ENCODE measurements at regions not wholly inside any gene's neighbourhood (a gene's known extent, or its start where the extent isn't known, plus 50 kb on each side); places are given as distances from the start of the nearest gene placed in this dataset.

DNA sequence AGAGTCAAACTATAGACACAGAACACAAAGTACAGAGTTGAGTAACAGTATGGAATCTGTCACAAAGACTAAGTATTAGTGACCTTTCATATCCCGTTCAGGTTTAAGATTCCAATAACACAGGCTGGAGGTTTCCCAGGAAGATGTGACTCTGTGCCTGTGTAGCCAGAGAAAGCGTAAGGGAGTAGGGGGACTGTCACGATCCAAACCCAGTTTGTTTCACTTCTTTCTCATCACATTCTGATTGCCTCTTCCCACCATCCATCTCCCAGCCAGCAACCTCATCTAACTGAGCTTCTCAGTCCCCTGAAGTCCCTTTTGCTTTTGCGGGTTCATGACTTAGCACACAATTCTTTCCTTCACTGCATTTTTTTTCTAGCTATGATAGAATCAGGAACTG is 76.4 kb upstream of the NPVF start:
- WGBS (ENCODE audit: insufficient coverage) = 94% methylated on average over 3 of the region's 4 CpGs
- no peaks in the 10 kb centered on the region for H3K9me3 ChIP-seq

DNA sequence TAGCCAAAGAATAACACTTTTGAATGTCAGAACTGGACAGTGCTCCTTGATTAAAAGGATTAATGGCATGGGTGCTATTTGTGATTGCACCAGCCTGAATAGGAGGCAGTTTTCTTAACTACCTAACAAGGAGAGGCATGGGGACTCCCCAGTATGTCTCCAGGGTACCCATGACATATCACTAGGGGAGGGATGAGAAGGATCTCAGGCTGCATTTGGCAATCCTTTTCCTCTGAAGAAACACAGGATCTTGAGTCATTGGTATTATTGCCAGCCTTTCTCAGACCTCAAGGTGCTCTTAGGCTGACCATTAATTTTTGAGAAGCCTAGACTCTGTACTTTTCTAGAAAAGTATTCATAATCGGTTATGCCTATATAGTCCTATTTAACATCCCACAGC is 77.5 kb upstream of the NPVF start:
- H3K27me3 ChIP-seq (replicated peaks in 1 of 2; ENCODE audit: control insufficient read depth in 2 of 2, extremely low read depth in 1 of 2, insufficient read depth in 2 of 2, low read length in 1 of 2) = no peaks in the 10 kb centered on the region
- no peaks in the 10 kb centered on the region for H3K9me3 ChIP-seq
- Mint-ChIP-seq H3K36me3 (no peaks in the 10 kb centered on the region), H3K4me3 (no peak overlapping the region), H3K27ac (no peak overlapping the region), H3K4me1 (no peaks in the 10 kb centered on the region), H3K9me3 (no peaks in the 10 kb centered on the region), H3K27me3 (peaks cover 9 to 22% of the 10 kb centered on the region in 2 donors)
- CTCF ChIA-PET = no interaction called here
- no peaks in the 10 kb centered on the region for H3K4me1 ChIP-seq (ENCODE audit: control insufficient read depth in 1 of 2, extremely low read depth in 1 of 2, insufficient read depth in 2 of 2, low read length in 2 of 2)
- ATAC-seq (replicated peaks in 1 of 4) (no peak), DNase-seq (no peak)
- H3K27ac ChIP-seq (ENCODE audit: low read length) = no peak overlapping the region
- WGBS (ENCODE audit: insufficient coverage) = no CpG with 5 or more reads among the region's 1 CpG
- POLR2A ChIA-PET = no interaction called here
- H3K36me3 ChIP-seq (ENCODE audit: control insufficient read depth in 2 of 2, extremely low read depth in 1 of 2, insufficient read depth in 1 of 2, low read length in 1 of 2) = no peaks in the 10 kb centered on the region
- no peak overlapping the region for H3K4me3 ChIP-seq (ENCODE audit: control insufficient read depth in 1 of 2, extremely low read depth in 1 of 2, low read length in 1 of 2)

More for the DNA sequence above, 76.4 kb upstream of the NPVF start:
- no peaks in the 10 kb centered on the region for H3K36me3 Mint-ChIP-seq
- H3K4me1 ChIP-seq (ENCODE audit: control insufficient read depth in 1 of 2, extremely low read depth in 1 of 2, insufficient read depth in 2 of 2, low read length in 2 of 2) = no peaks in the 10 kb centered on the region
- no peak overlapping the region for H3K27ac Mint-ChIP-seq
- no peak for DNase-seq
- H3K4me3 Mint-ChIP-seq = no peak overlapping the region
- no peak for ATAC-seq (replicated peaks in 1 of 4)
- no peak overlapping the region for H3K27ac ChIP-seq (ENCODE audit: low read length)
- H3K4me3 ChIP-seq (ENCODE audit: control insufficient read depth in 1 of 2, extremely low read depth in 1 of 2, low read length in 1 of 2) = no peak overlapping the region
- ChIA-PET POLR2A (no interaction called here), CTCF (interaction anchor here in 1 of 2 donors (0.5 kb wide), 1 partner anchor 8 kb away, joined by 3 read pairs; no protein-coding TSS in a partner anchor)
- H3K27me3 ChIP-seq (replicated peaks in 1 of 2; ENCODE audit: control insufficient read depth in 2 of 2, extremely low read depth in 1 of 2, insufficient read depth in 2 of 2, low read length in 1 of 2) = no peaks in the 10 kb centered on the region
- no peaks in the 10 kb centered on the region for H3K36me3 ChIP-seq (ENCODE audit: control insufficient read depth in 2 of 2, extremely low read depth in 1 of 2, insufficient read depth in 1 of 2, low read length in 1 of 2)
- H3K27me3 Mint-ChIP-seq = peaks cover 9 to 25% of the 10 kb centered on the region in 2 donors
- no peaks in the 10 kb centered on the region for H3K4me1 Mint-ChIP-seq
- no peaks in the 10 kb centered on the region for H3K9me3 Mint-ChIP-seq

GRCh38 chr7:25307624-25308023 is 79.3 kb upstream of the NPVF start:
- Mint-ChIP-seq H3K4me3 (no peak overlapping the region), H3K36me3 (no peaks in the 10 kb centered on the region), H3K4me1 (no peaks in the 10 kb centered on the region), H3K27me3 (peaks cover 9 to 19% of the 10 kb centered on the region in 2 donors), H3K27ac (no peak overlapping the region), H3K9me3 (no peaks in the 10 kb centered on the region)
- Histone ChIP-seq H3K36me3 (ENCODE audit: control insufficient read depth in 2 of 2, extremely low read depth in 1 of 2, insufficient read depth in 1 of 2, low read length in 1 of 2) (no peaks in the 10 kb centered on the region), H3K9me3 (no peaks in the 10 kb centered on the region), H3K4me1 (ENCODE audit: control insufficient read depth in 1 of 2, extremely low read depth in 1 of 2, insufficient read depth in 2 of 2, low read length in 2 of 2) (no peaks in the 10 kb centered on the region), H3K27me3 (replicated peaks in 1 of 2; ENCODE audit: control insufficient read depth in 2 of 2, extremely low read depth in 1 of 2, insufficient read depth in 2 of 2, low read length in 1 of 2) (no peaks in the 10 kb centered on the region), H3K27ac (ENCODE audit: low read length) (no peak overlapping the region), H3K4me3 (ENCODE audit: control insufficient read depth in 1 of 2, extremely low read depth in 1 of 2, low read length in 1 of 2) (no peak overlapping the region)
- no peak for ATAC-seq (replicated peaks in 1 of 4)
- ChIA-PET CTCF (no interaction called here), POLR2A (interaction anchor here in 1 of 2 donors (0.5 kb wide), 1 partner anchor 19 kb away, joined by 4 read pairs; no protein-coding TSS in a partner anchor)
- WGBS (ENCODE audit: insufficient coverage) = no CpG with 5 or more reads among the region's 1 CpG
- DNase-seq = no peak

GRCh38 chr7:25308246-25308645 is 80.0 kb upstream of the NPVF start:
- no peaks in the 10 kb centered on the region for H3K27me3 ChIP-seq (replicated peaks in 1 of 2; ENCODE audit: control insufficient read depth in 2 of 2, extremely low read depth in 1 of 2, insufficient read depth in 2 of 2, low read length in 1 of 2)
- CTCF ChIA-PET = no interaction called here

DNA sequence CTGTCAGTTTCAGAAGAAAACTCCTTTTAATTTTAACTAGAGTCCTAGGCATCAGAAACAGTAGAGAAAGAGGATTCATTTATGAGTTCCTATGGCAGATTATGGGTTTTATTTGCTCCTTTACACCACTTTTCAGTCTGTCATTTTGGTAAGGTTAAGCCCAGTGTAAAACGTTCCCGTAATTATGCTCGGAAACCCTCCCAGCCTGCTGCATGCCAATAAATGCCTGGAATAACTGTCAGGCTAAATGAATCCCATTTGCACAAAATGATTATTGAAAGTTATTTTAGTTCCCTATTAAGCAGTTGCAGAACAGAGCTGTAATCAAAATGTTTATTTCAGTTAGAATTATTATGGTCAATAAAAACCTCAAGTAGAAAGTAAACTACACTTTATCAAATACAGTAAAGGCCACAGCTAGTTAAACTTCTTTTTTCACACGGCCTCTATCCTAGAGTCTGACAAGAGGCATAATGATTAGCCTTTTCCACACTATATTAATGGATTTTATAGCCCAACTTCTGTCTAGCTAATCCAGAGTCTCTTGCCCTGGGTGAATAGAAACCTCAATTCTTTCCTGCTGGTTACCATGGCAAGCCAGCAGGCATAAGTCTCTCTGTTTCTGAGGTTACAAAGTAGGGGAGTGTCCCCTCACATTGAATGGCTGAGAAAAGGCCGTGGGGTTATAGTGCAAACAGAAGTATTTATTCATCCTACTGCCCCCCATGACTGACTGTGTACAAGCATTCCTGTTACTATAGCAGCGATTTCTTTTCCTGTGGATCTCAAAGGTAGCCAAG is 80.8 kb upstream of the NPVF start:
- H3K27ac Mint-ChIP-seq = no peak overlapping the region
- CTCF ChIA-PET = no interaction called here

More at GRCh38 chr7:25308246-25308645, 80.0 kb upstream of the NPVF start:
- Mint-ChIP-seq H3K9me3 (no peaks in the 10 kb centered on the region), H3K4me3 (no peak overlapping the region), H3K27ac (no peak overlapping the region), H3K4me1 (no peaks in the 10 kb centered on the region), H3K36me3 (no peaks in the 10 kb centered on the region), H3K27me3 (peaks cover 9 to 19% of the 10 kb centered on the region in 2 donors)
- H3K9me3 ChIP-seq = no peaks in the 10 kb centered on the region
- H3K36me3 ChIP-seq (ENCODE audit: control insufficient read depth in 2 of 2, extremely low read depth in 1 of 2, insufficient read depth in 1 of 2, low read length in 1 of 2) = no peaks in the 10 kb centered on the region
- POLR2A ChIA-PET = no interaction called here
- ATAC-seq (replicated peaks in 1 of 4) (no peak), DNase-seq (no peak)
- no peak overlapping the region for H3K27ac ChIP-seq (ENCODE audit: low read length)
- WGBS (ENCODE audit: insufficient coverage) = 86% methylated on average over 2 of the region's 4 CpGs
- H3K4me3 ChIP-seq (ENCODE audit: control insufficient read depth in 1 of 2, extremely low read depth in 1 of 2, low read length in 1 of 2) = no peak overlapping the region
- no peaks in the 10 kb centered on the region for H3K4me1 ChIP-seq (ENCODE audit: control insufficient read depth in 1 of 2, extremely low read depth in 1 of 2, insufficient read depth in 2 of 2, low read length in 2 of 2)

DNA sequence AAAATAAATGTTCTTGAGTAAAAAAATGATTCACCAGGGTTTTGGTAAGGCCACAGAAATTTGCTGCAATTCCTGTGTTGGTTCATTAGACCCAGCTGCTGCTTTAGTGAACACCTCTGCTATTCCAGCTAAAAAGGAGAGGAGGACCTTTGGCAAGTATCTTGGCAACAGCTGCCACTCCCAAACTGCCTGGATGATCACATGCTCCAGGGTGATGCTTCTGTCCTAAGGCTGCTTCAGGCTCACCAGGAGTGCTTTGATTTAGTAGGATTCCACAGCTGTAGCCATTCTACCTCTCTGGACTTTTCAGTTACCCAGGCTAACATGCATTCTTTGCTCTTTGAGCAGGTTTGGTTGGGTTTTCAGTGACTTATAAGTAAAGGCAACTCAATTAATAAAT is 82.6 kb upstream of the NPVF start:
- Histone ChIP-seq H3K36me3 (ENCODE audit: control insufficient read depth in 2 of 2, extremely low read depth in 1 of 2, insufficient read depth in 1 of 2, low read length in 1 of 2) (no peaks in the 10 kb centered on the region), H3K4me3 (ENCODE audit: control insufficient read depth in 1 of 2, extremely low read depth in 1 of 2, low read length in 1 of 2) (no peak overlapping the region), H3K27ac (ENCODE audit: low read length) (no peak overlapping the region), H3K9me3 (no peaks in the 10 kb centered on the region), H3K27me3 (replicated peaks in 1 of 2; ENCODE audit: control insufficient read depth in 2 of 2, extremely low read depth in 1 of 2, insufficient read depth in 2 of 2, low read length in 1 of 2) (peaks cover 0 to 2% of the 10 kb centered on the region in 2 experiments), H3K4me1 (ENCODE audit: control insufficient read depth in 1 of 2, extremely low read depth in 1 of 2, insufficient read depth in 2 of 2, low read length in 2 of 2) (no peaks in the 10 kb centered on the region)
- DNase-seq (no peak), ATAC-seq (replicated peaks in 1 of 4) (no peak)
- Mint-ChIP-seq H3K9me3 (no peaks in the 10 kb centered on the region), H3K27me3 (peaks cover 0 to 8% of the 10 kb centered on the region in 2 donors), H3K4me1 (no peaks in the 10 kb centered on the region), H3K36me3 (no peaks in the 10 kb centered on the region), H3K4me3 (no peak overlapping the region), H3K27ac (no peak overlapping the region)
- CTCF ChIA-PET = no interaction called here
- POLR2A ChIA-PET = no interaction called here

More for the DNA sequence above, 80.8 kb upstream of the NPVF start:
- no peak overlapping the region for H3K4me3 Mint-ChIP-seq
- H3K4me1 ChIP-seq (ENCODE audit: control insufficient read depth in 1 of 2, extremely low read depth in 1 of 2, insufficient read depth in 2 of 2, low read length in 2 of 2) = no peaks in the 10 kb centered on the region
- no peaks in the 10 kb centered on the region for H3K36me3 ChIP-seq (ENCODE audit: control insufficient read depth in 2 of 2, extremely low read depth in 1 of 2, insufficient read depth in 1 of 2, low read length in 1 of 2)
- H3K9me3 ChIP-seq = no peaks in the 10 kb centered on the region
- no peak for ATAC-seq (replicated peaks in 1 of 4)
- H3K9me3 Mint-ChIP-seq = no peaks in the 10 kb centered on the region
- POLR2A ChIA-PET = no interaction called here
- DNase-seq = no peak
- H3K27me3 Mint-ChIP-seq = peaks cover 6 to 18% of the 10 kb centered on the region in 2 donors
- H3K4me3 ChIP-seq (ENCODE audit: control insufficient read depth in 1 of 2, extremely low read depth in 1 of 2, low read length in 1 of 2) = no peak overlapping the region
- no peaks in the 10 kb centered on the region for H3K36me3 Mint-ChIP-seq
- no peak overlapping the region for H3K27ac ChIP-seq (ENCODE audit: low read length)
- 100% methylated on average over 1 of the region's 6 CpGs for WGBS (ENCODE audit: insufficient coverage)
- peaks cover 0 to 2% of the 10 kb centered on the region in 2 experiments for H3K27me3 ChIP-seq (replicated peaks in 1 of 2; ENCODE audit: control insufficient read depth in 2 of 2, extremely low read depth in 1 of 2, insufficient read depth in 2 of 2, low read length in 1 of 2)
- H3K4me1 Mint-ChIP-seq = no peaks in the 10 kb centered on the region
